LNCaP clone FGC (cell line): ENCODE measurements at regions not wholly inside any gene's neighbourhood (a gene's known extent, or its start where the extent isn't known, plus 50 kb on each side); places are given as distances from the start of the nearest gene placed in this dataset.
"Not testable (repeated sequence)": the region's sequence is repeated elsewhere in the genome, so short reads cannot be mapped to it uniquely, and the experiment has no call there.

Experiments
- DNase-seq: peaks from one replicate; pipeline ENCODE4 v3.0.0-alpha.2; 2011; ENCODE audit warnings: low read depth
- H3K4me3 ChIP-seq: 2 replicates; pipeline ENCODE4 v1.5.1; 2011; ENCODE audit warnings: mild to moderate bottlenecking, low read depth, low read length, control low read depth
- TF ChIP-seq, protein P1 (sequence below): IDR thresholded peaks from 2 replicates; pipeline ENCODE4 v1.5.1; 2012; ENCODE audit warnings: mild to moderate bottlenecking; ENCODE audit not compliant: control insufficient read depth, insufficient read depth; ENCODE audit errors: extremely low read depth

DNA sequence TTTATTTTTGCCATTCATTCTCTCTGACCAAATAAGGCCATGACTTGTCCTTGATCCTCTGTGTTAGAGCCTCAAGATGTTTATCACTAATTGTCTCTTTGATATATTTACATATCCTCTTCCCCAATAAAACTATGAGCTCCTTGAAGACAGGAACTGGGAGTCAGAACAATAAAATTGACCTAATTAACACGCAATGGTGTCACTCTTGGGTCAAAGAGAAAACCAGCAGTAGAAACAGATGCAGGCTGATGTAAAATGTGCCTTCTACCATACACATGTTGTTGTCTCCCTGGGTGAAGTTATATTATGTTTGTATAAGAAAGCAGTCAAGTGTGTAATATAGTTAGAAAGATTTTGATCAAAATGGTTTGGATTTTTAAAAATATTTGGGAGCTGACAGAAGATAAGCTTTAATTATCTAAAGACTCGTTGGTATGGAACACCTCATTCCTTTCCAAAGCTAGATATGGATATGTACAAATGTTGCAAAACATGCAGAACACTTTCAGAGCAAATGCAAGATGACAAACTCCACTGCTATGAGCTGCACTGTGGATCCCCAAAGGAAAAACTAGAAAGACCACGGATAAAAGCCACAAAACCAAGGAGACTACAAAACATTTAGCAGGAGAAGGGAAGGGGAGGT lies 109.7 kb upstream of the STMND1 start:
- no peak overlapping the region for H3K4me3 ChIP-seq
- no peak for DNase-seq
- TF ChIP-seq, protein P1, sequence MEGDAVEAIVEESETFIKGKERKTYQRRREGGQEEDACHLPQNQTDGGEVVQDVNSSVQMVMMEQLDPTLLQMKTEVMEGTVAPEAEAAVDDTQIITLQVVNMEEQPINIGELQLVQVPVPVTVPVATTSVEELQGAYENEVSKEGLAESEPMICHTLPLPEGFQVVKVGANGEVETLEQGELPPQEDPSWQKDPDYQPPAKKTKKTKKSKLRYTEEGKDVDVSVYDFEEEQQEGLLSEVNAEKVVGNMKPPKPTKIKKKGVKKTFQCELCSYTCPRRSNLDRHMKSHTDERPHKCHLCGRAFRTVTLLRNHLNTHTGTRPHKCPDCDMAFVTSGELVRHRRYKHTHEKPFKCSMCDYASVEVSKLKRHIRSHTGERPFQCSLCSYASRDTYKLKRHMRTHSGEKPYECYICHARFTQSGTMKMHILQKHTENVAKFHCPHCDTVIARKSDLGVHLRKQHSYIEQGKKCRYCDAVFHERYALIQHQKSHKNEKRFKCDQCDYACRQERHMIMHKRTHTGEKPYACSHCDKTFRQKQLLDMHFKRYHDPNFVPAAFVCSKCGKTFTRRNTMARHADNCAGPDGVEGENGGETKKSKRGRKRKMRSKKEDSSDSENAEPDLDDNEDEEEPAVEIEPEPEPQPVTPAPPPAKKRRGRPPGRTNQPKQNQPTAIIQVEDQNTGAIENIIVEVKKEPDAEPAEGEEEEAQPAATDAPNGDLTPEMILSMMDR: no peak

DNA sequence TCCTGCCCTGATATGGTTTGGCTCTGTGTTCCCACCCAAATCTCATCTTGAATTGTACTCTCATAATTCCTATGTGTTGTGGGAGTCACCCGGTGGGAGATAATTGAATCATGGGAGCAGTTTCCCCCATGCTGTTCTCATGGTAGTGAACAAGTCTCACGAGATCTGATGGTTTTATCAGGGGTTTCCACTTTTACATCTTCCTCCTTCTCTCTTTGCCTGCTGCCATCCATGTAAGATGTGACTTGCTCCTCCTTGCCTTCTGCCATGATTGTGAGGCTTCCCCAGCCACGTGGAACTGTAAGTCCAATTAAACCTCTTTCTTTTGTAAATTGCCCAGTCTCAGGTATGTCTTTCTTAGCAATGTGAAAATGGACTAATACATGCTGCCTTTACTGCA lies 111.9 kb upstream of the STMND1 start:
- H3K4me3 ChIP-seq, DNase-seq: not testable (repeated sequence)

DNA sequence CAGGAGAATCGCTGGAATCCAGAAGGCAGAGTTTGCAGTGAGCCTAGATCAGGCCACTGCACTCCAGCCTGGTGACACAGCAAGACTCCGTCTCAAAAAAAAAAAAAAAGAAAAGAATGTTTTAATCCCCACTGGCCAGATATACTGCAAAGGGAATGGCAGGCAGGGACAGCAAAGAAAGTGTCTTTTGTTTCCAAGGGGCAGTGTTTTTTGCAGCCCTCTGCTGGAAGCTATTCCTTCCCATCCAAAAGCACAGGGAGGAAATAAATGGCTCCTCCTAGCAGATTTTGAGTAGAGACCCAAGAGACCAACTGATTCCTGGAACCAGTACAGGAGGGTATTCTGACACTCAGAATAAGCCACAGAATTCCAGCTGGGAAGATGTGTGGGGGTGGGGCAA lies 112.5 kb upstream of the STMND1 start:
- no peak overlapping the region for H3K4me3 ChIP-seq
- no peak for DNase-seq
- TF ChIP-seq, protein P1: no peak

DNA sequence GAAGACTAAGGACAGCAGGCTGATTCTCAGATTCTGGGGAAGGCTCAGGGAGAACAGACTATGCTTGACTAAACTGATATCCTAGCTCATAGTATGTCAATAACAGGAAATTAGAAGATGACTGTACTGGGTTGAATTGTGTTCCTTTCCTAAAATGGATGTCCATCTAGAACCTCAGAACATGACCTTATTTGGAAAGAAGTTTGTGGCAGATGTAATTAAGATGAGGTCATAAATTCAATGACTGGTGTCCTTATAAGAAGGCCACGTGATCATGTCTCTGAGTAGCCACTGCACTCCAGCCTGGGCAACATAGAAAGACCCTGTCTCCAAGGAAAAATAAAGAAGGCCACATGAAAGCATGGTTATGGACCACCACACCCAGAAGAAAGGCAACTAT lies 113.9 kb upstream of the STMND1 start:
- H3K4me3 ChIP-seq: no peak overlapping the region
- TF ChIP-seq, protein P1: no peak
- no peak for DNase-seq

DNA sequence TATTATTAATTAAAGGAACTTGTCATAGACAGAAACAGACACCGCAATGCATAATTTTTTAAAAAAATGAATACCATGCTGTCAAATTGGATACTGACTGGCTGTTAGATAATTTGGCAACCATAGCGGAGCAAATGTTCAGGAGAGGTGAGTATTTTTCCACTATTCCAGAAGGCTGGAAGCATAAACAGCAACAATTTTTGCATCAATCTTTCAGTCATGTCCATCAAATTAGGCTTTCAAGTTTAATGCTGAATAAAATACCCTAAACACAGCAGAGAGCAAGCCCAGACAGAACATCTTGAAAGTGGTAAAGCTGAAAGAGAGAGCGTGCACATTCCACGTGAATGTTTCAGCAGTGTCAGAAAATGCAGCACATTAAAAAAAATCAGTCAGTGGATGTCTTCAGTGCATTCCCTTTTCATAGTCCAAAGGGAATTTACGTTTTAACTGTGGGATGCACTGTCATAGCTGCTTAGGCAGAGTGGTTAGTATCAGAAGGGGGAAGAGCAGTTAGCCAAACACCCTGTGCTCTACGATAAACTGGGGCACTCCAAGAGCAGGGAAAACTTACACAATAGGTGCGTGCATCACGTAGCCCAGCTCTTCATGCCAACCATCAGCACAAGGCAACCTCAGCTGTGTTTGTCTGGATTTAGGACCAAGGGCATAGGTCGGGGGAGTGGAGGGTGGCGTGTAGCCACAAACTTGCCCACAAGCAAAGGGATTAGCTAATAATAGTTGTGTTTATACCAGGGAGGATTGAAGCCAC lies 116.2 kb upstream of the STMND1 start:
- DNase-seq: no peak

DNA sequence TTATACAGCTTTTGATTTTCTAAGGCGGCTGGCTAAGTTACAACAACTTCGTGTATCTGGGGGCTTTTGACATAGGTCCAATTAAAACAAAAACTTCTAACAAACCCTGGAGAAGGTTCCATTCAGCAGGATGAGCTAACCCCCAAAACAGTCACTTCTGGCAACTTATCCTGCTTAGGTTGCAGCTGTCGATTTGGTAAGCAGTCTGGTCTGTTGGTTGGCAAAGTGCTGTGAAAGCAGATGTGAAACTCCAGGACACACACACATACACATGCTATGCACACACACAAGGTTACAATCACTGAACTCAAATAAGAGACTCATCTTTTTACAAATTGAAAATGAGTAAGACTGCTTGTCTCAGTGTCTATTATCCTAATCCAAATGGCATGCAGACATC lies 119.0 kb upstream of the STMND1 start:
- TF ChIP-seq, protein P1: no peak
- no peak for DNase-seq

More for the DNA sequence above, 116.2 kb upstream of the STMND1 start:
- no peak overlapping the region for H3K4me3 ChIP-seq
- TF ChIP-seq, protein P1: no peak

DNA sequence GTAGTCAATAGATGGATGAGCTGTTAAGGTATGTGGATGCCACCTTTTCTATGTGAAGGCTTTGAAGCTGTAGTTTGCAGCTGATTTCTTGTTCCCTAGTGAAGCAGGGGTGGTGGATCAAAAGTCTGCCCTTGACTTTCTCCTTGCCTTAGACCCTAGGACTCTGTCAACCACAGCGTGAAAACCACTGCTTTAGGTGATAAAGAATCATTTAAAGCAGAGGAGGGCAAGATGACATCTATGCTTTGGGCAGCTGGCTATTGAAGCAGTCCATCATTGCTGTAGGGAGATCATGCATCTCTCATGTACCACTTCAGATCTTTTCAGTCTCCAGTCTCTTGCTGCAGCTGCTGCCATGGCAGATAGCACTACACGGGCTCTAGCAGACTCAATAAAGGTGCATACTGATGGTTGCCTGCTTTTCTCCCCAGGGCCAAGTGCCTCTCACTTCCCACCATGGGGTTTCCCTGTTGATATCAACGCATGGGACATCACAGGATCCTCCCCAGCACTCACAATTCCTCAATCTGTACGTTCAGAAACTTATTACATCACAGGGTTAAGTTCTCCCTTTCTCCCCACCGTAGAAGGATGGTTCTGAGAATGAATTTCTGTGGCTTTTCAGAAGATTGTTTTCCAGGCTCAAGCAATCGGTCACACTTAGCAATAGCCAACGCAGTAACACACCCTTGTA lies 122.0 kb upstream of the STMND1 start:
- TF ChIP-seq, protein P1: no peak
- no peak overlapping the region for H3K4me3 ChIP-seq
- no peak for DNase-seq

More for the DNA sequence above, 119.0 kb upstream of the STMND1 start:
- H3K4me3 ChIP-seq: no peak overlapping the region
